HG03103 (cell line): ENCODE measurements at regions not wholly inside any gene's neighbourhood (a gene's known extent, or its start where the extent isn't known, plus 50 kb on each side); places are given as distances from the start of the nearest gene placed in this dataset.

Experiments
- ATAC-seq: cut with Tn5 transposase; IDR thresholded peaks from one replicate; pipeline ENCODE4 v1.9.1; 2021; ENCODE audit warnings: low read depth; ENCODE audit not compliant: unreplicated experiment

DNA sequence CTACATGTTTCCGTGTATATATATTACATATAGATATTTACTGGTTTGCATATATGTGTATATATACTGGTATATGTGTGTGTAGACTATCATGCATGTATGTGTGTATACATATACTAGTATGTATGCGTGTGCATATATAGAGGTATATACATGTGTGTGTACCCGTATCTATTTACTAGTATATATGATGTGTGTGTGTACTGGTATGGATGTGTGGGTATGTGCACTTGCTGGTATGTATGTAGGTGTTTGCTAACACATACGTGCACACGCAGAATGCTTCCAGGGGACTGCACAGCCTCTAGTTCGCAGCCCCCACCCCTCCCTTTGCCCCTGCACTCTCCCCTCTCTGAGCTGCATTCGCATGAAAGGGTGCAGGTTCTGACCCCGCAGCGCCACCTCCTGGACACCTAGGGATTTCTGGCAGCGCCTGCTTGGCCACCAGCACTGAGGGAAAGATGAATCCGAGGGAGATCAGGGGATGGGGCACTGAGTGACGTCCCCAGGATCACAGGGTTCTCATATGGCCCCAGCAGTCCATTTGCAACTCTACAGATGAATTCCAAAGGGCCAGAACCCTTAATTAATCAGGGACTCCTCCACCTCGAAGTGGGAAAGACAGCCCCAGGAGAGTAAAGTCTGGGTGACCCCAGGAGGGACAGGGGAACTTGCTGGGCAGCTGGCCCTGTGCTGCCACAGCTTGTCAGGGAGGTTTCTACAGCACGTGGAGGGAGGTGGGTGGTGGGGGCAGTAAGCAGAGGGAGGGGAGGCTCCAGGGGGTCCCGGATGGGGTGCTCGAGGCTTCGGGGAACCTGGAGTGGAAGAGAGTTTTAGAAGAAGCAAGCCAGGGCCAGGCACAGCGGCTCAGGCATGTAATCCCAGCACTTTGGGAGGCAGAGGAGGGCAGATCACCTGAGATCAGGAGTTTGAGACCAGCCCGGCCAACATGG is 66.8 kb upstream of the ASAP2 start:
- ATAC-seq: no peak

DNA sequence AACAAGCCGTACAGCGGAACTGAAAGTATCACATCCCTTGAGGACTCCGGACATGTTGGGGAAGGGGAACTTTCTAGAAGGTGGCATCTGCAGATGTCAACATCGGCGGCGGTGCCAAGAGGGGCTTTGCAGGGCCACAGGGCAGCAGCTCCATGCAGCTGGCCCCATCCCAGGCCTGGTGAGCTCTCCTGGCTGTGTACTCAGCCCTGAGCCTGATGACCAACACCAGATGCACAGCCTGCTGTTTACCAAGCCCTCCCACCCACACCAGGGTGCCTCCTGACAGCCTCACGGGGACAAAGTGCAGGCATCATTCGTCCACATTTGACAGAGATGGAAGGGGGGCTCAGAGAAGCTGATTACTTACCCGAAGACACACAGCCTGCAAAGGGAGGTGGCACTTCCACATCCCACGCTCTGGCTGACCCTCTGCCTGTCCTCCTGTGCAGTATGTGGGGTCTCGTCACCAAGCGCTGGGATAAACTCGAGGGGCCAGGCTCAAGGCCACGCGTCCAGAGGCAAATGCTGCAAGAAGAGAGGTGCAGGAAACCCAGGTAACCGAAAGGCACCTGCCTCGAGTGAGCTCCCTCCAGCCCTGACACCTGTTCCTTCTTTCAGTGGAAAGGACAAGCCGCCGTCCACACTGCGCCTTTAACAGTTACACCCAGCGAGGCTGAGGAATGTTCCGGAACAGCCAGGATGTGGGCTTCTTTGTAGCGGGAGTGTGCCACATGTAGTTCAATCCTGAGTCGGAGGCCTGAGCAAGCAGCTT is 69.0 kb upstream of the ASAP2 start:
- ATAC-seq: no peak

DNA sequence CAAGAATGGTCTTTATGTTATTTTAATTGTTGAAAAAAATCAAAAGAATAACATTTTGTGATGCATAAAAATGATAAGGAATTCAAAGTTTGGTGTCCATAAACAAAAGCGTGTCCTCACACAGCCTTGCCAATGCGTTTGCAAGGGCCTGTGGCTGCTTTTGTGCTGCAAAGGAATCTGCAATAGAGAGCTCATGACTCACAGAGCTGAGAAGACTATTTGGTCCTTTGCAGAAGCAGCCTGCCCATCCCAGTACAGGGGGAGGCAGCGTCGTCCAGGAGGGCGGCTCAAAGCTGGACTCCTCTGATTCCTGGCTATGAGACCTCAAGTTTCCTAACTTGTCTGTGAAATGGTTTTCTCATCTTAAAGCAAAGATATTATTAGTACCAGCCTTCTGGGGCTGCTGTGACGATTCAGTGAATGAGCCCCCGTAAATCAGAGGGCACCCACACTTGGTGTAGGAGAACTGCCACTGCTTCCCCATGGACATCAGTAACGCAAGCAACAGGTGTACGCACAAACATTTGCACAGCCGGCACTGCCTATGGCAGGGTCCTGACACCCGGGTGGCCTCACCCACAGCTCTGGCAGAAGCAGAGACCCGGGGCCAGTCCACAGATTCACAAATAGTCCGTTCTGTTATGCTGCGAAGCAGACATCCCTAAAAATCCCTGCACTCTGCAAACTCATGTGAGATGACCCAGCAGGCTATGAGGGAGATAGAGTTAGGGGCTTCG is 70.6 kb upstream of the ASAP2 start:
- no peak for ATAC-seq

DNA sequence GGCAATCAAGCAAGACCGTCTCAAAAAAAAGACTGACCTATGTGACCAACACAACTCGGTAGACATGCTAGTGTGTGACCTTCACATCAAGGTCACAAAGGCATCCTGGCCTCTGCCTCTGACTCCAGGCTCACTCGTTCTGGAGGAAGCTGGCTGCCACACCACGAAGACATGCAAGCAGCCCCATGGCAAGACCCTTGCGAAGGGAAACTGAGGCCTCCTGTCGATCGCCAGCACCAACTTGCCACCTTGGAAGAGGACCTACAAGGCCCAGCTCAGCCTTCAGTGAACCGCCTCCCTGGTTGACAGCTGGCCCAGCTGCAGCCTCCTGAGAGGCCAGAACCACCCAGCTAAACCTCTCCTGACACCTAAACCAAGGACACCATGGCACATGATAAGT is 79.3 kb upstream of the ASAP2 start:
- no peak for ATAC-seq

DNA sequence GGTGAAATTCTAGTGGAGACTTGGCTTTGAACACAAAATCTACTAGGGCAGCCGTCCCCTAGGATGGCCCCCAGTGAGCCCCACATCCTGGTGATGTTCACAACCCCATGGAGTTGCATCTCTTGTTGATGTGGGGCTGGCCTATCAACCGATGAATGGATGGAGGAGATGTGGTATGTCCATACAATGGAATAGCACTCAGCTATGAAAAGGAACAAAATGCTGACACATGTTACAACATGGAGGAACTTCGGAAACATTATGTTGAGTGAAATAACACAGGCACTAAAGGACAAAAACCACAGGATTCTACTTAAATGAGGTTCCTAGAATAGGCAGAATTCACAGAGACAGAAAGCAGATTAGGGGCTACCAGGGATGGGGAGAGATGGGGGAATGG is 80.1 kb upstream of the ASAP2 start:
- no peak for ATAC-seq

DNA sequence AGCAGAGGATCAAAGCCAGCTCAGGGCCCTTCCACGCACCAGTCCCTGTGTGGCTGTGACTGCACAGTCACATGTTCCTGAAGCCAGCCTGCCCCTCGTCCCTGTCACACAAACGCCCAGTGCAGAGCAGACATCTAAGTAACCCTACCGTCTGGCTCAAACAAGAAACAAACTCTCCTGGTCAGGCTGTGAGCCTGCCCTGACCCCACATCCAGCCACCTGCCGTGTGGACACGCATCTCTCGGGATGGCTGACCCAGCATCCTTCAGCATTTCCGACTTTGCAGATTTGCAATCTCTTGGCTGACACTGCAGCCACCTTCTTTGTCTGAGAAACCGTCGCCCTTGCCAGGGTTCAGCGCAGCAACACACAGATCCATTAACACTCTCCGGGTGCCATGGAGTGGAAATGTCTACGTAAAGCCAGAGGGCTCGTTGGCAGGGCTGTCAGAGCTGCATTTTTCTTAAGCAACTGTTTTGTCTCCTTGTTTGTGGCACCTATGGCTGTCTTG is 82.3 kb upstream of the ASAP2 start:
- no peak for ATAC-seq

DNA sequence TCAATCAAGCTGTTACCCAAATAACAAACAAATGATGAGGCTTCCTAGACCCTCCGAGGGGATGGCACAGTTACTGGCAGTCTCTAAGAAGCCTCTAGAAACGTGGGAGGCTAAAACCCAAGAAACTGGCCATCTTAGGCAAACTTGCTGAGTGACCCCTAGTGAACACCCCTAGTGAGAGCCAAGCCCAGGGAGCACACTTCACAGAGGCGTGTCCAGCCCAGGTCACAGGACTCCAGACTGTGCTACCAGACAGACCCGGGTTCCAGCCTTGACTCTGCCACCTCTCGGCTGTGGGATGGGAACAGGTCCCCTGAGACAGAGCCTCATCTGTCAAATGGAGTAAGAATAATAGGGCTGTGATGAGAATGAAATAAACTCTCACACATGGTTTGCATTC is 83.5 kb upstream of the ASAP2 start:
- no peak for ATAC-seq

DNA sequence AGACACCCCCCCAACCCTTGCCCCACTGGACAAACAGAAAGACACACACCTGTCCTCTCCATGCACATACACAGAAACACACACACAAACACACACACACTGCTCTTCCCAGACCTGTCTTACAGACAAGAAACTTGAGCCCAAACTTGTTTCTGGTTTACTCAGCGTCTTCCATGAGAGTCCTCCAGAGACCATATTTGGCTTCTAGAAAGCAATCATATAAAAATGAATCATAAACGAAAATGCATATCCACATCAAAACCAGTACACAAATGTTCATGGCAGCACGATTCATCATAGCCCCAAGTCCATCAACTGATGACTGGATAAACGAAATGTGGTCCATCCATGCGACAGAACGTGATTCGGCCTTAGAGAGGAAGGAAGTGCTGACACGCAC is 84.2 kb upstream of the ASAP2 start:
- ATAC-seq: no peak

DNA sequence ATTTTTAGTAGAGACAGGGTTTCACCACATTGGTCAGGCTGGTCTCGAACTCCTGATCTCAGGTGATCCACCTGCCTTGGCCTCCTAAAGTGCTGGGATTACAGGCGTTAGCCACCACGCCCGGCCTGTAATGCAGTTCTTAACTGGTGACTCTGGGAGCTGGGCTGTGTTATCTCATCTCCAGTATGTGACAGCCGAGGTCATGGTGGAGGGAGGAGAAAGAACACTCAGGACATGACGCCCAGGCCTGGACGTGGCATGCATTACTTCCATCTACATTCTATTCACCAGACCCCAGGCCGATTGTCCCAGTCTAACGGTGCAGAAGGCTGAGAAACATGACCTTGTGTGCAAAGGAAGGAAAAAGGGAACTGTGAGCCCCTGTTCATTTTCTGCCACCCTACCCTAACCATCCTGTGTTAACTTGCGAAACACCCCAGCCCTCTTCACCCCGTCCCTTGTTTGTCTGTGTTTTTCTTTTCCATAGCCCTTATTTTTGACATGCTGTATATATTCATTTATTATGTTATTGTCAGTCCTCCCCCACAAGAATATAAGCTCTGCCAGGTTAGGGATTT is 88.1 kb upstream of the ASAP2 start:
- no peak for ATAC-seq

DNA sequence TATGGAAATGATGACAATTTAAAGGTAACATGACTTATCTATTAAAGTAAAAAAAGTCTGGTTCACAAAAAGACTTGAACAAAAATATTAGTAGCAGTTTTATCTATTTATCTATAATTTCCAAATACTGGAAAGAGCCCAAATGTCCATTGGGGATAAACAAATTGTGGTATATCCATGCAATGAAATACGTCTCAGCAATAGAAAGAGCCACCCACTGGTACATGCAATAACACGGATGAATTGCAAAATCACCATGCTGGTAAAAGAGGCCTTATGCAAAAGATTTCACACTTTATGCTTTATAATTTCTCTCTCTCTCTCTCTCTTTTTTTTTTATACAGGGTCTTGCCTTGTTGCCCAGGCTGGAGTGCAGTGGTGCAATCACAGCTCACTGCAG is 91.4 kb upstream of the ASAP2 start:
- no peak for ATAC-seq

DNA sequence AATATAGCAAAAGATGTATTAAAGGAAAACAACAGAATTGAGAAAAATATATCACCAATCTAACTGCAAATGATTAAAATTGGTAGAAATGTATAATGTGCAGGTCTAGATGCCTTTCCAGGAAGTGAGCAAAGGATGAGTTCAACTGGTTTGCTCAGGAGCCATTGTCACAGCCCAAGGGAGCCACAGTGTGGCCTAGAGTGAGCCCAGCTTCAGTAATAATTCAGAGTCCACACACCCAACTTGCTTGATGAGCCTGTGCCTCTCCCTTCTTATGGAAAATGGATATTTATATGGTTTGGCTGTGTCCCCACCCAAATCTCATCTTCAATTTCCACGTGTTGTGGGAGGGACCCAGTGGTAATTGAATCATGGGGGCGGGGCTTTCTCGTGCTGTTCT is 92.2 kb upstream of the ASAP2 start:
- ATAC-seq: no peak

DNA sequence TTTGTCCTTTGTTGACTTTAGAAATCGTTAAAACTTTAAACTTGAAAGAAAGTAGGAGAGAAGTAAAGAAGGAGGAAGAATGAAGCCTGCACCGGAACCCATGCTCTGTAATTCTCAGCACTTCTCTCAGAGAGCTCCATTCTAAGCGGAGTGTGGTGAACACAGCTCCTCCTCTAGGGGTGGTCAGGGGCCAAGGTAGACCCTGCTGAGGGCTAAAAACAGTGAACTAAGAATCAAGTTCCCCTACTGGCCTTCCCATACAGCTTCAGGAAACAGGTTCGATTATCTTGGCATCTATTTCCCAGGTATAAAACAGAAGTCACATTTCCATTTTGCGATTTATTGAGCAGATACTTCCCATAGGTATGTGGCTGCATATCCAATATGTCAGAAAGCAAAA is 92.7 kb upstream of the ASAP2 start:
- no peak for ATAC-seq

DNA sequence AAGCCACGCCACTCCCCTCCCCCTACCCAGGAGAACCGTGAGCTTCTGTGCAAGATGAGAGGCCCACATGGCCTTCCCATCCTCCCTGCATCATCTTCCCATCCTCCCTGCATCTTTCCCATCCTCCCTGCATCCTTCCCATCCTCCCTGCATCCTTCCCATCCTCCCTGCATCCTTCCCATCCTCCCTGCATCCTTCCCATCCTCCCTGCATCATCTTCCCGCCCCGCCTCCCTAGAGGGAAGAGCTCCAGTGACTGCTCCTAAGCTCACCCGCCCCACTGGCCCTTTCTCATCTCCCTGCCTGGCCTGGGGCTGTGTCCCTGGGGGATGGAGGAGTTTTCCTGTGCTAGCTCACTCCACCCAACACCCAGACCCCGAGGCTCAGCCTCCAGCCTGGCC is 93.3 kb upstream of the ASAP2 start:
- ATAC-seq: no peak

DNA sequence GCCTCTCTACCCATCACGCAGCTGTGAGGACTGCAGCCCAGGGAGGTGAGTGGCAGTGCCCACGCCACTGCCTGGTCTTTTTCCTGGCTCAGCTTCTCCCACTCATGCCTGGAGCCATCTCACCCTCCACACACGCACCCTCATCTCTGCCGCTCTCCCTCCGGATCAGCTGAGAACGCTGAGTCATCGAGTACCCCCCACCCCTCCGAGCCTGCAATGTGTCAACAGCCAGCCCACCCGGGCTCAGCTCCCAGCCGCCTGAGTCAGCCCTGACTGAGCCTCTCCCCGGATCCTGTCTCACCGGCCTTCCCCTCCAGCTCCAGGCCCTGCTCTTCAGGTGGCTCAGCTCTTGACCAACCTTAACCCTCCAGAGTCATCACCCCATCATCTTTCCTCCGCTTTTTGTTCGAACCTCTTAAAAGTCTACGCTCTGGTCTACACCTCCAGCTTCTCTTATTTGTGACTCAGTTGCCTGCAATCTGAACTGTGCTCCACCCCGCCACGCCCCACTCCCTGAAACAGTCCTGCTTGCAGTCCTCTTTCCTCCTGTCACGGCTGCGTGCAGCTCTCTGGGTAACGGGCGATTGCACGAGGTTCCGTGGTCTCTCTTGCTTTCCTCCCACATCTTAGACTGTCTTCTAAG is 94.4 kb upstream of the ASAP2 start:
- no peak for ATAC-seq

DNA sequence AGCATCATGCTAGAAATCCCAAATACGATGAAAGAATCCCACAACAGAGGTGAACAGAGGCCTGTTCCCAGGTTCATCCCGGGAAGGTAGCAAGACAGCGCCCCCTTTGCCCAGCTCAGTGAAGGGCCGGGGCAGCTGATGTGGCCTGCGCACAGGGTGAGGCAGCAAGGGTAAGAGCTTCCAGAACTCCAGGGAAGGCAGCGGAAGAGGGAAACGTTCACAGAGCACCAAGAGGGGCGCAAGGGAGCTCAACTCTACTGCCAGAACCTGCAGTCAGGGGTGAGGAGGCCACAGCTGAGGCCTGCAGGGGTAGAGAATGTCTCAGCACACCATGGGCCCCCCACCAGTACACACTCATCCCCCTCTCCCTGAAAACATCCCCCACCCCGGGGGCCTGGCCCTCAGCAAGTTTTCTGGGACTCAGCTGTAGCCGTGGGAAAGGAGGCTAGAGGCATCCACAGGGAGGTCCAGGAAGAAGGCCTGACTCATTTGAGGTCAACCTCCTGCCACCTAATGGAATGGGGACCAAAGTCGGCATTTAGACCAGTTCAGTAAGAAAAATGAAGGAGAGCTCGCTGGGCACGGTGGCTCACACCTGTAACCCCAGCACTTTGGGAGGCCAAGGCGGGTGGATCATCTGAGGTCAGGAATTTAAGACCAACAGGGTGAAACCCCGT is 95.6 kb upstream of the ASAP2 start:
- no peak for ATAC-seq

DNA sequence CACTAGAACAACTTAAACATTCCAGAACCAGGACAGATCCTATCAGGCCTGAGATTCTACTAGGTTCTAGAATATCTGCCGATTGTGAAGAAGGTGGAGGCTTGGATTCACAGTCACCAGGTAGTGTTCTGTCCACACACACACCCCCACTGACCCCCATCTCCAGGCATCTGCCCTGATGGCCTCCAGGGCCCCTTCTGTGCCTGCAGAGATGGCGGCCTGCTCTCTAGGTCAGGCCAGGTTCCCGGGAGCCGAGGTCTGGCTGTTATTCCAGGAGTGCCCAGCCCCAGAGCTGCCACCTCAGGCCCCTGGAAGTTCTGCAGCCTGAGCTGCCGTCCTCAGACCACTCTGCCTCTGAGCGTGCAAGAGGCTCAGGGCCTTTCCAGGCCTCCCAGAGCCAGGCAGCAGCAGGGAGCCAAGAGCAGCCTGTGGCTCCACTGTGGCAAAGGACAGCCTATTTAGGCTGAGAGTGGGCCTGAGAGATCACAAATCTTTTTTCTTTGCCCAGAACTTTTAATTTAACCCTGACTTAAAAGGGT is 96.2 kb upstream of the ASAP2 start:
- no peak for ATAC-seq

DNA sequence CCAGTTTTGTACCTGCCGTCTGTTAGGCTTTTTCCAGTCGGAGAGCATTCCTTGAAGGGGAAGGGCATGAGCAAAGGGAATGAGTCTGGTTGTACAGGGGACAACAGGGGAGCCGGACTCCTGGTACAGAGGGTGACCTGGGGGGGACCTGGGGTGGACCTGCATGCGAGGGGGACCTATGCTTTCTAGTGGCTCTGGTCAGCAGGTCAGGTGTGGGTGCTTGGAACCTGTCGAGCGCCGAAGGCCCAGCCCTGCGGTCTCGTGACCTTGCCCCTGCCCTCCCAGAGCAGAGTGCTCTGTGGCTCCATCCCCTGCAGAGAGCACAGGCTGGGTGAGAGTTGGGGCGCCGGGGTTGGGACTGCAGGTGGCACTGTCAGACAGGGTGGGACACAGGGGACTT is 96.7 kb upstream of the ASAP2 start:
- ATAC-seq: no peak

DNA sequence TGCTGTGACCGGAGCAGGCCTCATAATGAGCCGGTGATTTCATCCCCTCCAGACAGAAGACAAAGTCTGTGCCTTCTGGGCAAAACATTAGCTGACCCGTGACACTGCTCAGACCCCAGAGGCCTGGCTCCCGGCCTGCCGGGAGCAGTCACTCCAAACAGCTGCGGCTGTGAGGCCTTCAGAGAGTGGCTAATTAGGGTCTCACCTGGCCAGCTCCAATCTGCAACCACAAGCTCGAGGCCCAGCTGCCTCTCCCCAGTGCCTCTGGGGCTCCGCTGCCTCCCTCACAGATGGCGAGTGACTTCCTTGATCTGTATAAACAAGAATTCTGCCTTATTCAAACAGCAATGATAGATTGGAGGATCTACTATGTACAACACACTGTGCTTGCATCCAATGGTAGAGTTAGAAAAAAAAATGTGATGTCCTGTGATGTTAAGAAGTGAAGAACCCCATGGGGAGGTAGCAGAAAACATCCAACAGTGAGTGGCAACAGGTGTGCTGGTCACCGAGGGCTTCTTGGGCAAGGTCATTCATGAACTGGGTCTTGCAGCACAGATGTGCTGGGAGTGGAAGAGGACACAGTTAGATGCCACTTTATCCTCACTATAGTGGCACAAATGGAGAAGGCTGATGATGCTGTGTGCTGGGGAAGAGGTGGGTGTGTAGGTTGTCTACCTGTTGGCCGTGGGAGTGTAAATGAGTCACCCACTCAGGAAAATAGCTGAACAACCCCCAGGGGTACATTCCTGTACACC is 98.2 kb upstream of the ASAP2 start:
- no peak for ATAC-seq
